Hepatocyte (in vitro differentiated cells): ENCODE measurements at regions not wholly inside any gene's neighbourhood (a gene's known extent, or its start where the extent isn't known, plus 50 kb on each side); places are given as distances from the start of the nearest gene placed in this dataset.

ENCODE experiments used
- CTCF ChIP-seq: fragments of 200-600 bp; sonication (generic); IDR thresholded peaks from 2 replicates; pipeline ENCODE4 v1.5.1; 2016; ENCODE audit warnings: antibody characterized with exemption, mild to moderate bottlenecking; ENCODE audit not compliant: poor library complexity
- EZH2 ChIP-seq: fragments of 200-600 bp; sonication (generic); IDR thresholded peaks from 2 replicates; pipeline ENCODE4 v1.6.1; 2016; ENCODE audit warnings: antibody characterized with exemption, mild to moderate bottlenecking, borderline replicate concordance

GRCh38 chr22:19620742-19621371, 93.4 kb upstream of the SEPTIN5 start:
- TF ChIP-seq EZH2: no peak
- TF ChIP-seq CTCF: no peak
